ENCODE measurements at regions not wholly inside any gene's neighbourhood (a gene's known extent, or its start where the extent isn't known, plus 50 kb on each side); places are given as distances from the start of the nearest gene placed in this dataset.

- no peak for TF ChIP-seq CTCF (IDR thresholded peaks at IDR 0.05)
- no peak for TF ChIP-seq POLR2AphosphoS5 (IDR thresholded peaks at IDR 0.05)
- TF ChIP-seq EP300 (IDR thresholded peaks at IDR 0.05): no peak
These were observed 271.7 kb downstream of the ASXL3 start for GRCh38 chr18:33849731-33850130.

Measured in gastroesophageal sphincter (tissue), 3 donors.